ENCODE measurements at regions not wholly inside any gene's neighbourhood (a gene's known extent, or its start where the extent isn't known, plus 50 kb on each side); places are given as distances from the start of the nearest gene placed in this dataset.

GRCh38 chr3:159482241-159482993, 506.2 kb upstream of the IL12A start:
- no peak for TF ChIP-seq CTCF (IDR thresholded peaks at IDR 0.05; ENCODE audit: low read depth, low read length)
- TF ChIP-seq POLR2A (IDR thresholded peaks at IDR 0.05; ENCODE audit: extremely low read depth, insufficient read length): no peak
- TF ChIP-seq MAX (IDR thresholded peaks at IDR 0.05; ENCODE audit: low read depth, low read length): no peak
- no peak for TF ChIP-seq MYC (IDR thresholded peaks at IDR 0.05; ENCODE audit: low read depth, low read length)

Measured in NB4 (cell line).